Fibroblast of peridontal ligament (primary cell): ENCODE measurements at regions not wholly inside any gene's neighbourhood (a gene's known extent, or its start where the extent isn't known, plus 50 kb on each side); places are given as distances from the start of the nearest gene placed in this dataset.
"Not testable (repeated sequence)": the region's sequence is repeated elsewhere in the genome, so short reads cannot be mapped to it uniquely, and the experiment has no call there.

Experiments used
- DNase-seq: peaks from one replicate; pipeline ENCODE4 v3.0.0-alpha.2; 2010; ENCODE audit errors: extremely low read depth

DNA sequence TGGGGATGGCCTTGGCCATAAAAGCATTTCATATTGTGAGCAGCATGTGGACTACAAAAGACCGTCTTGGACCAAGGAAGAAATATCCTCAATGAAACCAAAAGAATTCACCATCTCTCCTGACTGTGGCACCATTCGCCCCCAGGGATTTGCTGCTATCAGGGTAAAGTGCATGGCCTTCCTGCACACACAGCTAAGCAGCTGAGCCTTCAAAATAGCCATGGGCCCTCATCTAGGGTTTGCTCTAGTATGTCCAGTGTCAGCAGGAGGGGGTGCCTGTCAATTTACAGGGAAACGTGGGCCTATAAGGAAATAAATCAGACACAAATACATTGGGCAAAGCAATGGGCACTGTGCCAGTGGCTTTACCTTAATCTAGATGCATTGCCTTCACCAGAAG is 296.6 kb upstream of the NBPF12 start:
- not testable (repeated sequence) for DNase-seq

DNA sequence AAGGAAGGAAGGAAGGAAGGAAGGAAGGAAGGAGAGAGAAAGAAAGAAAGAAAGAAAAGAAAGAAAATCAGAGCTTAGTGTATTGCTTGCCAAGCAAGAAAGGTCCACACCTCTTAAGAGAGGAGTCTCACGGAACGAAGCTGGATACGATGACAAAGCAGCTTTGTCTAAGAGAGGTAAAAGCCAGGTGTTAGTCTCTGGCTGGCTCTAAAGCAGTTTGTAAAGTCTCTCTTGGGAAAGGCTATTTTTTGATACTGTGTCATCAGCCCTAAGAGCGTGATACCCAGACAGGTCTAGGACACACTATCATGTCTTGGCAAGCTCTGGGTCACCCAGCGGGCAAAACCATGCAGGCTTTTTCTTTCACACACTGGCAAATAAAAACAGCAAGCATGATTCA is 297.5 kb upstream of the NBPF12 start:
- DNase-seq: not testable (repeated sequence)

DNA sequence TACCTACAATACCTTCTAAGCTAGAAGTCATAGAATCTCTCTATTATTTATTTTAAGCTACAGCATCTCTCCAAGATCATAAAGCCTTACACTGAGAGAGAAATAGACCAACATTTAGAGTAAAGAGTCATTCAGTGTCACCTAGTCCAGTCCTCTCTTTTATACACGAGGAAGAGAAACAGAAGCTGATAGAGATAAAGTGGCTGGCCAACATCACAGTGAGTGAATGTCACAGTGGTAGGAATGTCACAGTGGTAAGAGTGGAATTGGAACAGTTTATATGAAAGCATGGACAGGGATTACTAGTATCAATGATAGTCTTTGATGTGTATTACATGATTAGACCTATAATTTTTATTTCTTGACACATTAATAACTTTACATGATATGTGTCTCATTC is 307.8 kb upstream of the NBPF12 start:
- not testable (repeated sequence) for DNase-seq

DNA sequence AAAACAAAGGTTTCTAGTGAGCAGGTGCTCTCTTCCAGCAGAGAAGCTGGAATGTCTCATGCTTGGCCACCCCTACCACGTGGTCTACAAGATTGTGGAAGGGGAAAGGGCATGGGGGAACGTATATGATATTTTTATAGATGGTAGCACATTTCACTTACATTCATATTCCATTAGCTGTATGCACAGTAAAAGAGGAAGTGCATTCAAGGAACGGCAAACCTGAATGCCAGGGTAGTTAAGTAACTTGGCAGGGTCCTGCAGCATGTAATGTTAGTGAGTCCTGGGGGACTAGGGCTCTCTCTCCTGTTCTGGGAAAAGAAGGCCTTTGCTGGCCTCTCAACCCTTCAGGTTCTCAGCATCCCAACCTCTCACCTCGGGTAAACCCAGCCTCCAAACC is 319.5 kb upstream of the NBPF12 start:
- DNase-seq: not testable (repeated sequence)

DNA sequence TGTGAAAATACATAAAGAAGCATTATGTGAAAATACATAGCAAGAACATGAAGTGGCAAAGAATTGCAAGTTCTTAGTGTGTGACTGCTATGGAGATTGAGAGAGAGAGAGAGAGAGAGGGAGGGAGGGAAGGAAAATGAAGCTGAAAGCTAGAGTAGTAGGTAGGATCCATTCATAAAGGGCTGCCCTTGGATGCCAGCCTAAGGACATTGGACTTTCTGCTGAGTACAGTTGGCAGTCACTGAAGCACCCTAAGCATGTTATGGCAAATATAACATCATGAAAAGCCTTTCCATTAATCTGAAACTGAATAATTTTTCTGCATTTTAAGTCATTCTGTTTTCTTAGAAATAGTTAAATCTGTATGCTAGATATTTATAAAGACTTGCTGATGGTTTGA is 333.4 kb upstream of the NBPF12 start:
- DNase-seq: not testable (repeated sequence)

DNA sequence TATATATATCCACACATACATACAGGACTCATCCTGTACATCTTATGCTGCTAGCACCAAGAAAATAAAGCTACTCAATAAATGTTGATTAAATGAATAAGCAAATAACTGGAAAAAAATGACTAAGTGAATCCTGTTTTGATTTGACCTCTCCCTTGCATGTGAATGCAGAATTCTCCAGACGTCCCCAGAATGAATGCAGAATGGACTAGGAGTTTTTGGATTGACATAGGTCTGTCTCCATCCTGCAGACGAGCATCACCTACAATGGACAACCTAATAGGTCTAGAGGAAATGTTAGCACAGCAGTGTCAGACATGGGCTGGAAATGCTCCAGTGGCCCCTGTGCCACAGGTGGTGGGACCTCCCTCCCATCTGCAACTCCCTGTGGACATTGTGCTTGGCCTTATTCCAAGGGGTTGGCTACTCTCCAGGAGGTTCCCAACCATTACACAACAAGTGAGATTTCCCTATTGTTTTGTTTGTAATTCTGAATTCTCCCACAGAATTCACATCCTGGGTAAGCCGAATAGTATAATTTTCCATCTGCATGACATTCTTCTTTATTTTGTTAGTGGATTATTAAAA is 337.3 kb upstream of the NBPF12 start:
- not testable (repeated sequence) for DNase-seq

DNA sequence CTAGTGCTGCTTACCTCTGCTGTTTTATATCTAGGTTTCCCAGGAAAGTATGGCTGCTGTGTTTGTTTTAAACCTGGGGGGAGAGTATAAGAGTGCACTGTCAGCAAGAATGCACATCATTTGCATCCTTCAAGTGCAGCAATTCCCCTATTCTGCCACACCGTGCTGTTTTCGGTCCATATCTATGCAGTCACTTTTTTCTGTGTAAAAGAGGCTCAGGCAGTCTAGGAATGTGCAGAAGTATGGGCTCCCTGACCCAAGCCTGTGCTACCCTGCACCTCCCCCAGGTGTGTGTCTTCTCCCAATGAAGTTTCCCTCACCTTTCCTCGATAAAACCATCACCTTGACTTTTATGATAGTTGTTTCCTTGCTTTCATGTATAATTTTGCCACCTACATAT is 338.2 kb upstream of the NBPF12 start:
- not testable (repeated sequence) for DNase-seq

DNA sequence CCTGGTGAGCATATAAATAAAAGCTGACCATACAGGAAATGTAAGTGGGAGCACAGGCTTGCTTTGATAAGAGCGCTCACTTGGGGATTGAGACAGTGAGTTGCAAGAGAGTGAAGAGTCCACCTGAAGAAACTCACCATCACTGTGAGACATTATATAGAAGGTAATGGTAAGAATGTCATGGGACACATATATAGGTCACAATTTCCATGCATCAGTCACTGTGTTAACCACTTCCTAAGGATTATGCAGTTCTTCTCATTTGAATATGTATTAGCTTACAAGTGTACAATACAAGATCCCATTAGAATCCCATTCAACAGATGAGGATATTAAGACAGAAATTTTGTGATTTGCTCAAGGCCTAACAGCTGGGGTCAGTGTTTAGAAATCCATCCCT is 352.4 kb upstream of the NOTCH2NLA start:
- not testable (repeated sequence) for DNase-seq

DNA sequence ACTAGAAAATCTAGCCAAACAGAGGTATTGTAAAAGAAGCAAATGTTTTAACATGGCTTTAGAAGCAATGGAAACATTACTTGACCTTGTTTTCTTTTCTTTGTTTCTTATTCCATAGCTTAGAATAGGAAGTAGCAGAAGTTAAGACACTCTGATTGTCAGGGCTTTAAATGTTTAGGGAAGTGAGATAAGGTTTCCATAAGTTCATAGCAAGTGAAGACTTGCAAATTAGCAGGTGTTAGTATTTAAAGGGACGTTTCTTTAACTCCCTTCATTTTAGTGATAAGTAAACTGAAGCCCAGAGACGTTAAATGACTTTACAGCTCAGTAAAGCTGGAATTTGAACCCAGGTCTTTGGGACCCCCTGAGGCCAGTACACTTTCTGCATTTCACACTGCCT is 338.7 kb upstream of the NOTCH2NLA start:
- not testable (repeated sequence) for DNase-seq

DNA sequence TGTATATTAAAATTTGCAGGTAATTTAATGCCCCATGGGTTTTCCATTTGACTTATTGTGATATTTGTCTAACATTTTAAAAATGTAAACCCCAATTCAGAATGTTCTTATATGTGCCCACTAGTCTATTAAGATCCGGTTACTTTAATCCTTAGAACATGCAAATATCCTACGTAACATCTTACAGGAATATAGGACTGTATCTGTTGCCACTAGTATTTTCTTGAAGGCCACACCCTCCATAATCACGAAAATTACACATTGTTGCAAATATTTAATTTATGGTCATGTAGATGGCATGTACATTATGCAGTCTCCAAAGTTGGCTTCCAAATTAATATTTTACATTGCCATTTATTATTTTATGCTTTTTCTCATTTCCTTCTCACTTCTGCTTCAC is 329.2 kb upstream of the NOTCH2NLA start:
- not testable (repeated sequence) for DNase-seq

DNA sequence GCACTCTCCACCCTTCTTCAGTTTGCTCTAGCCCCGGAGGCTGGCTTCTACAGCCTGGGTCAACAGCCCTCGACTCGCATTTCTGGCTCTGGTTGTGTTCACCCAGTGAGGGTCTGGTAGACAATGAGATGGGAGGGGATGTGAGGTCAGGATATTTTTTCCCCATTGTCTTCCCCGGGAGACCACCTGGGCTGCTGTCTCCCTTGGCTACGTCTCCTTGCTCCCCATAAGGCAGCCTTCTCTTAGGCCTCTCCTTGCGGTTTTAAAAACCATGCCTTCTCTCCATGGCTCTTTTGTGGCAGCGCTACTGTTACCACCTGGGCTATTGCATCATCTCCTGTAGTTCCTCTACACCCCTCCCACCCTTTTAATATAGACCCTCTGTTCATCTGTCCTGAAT is 327.6 kb upstream of the NOTCH2NLA start:
- not testable (repeated sequence) for DNase-seq

DNA sequence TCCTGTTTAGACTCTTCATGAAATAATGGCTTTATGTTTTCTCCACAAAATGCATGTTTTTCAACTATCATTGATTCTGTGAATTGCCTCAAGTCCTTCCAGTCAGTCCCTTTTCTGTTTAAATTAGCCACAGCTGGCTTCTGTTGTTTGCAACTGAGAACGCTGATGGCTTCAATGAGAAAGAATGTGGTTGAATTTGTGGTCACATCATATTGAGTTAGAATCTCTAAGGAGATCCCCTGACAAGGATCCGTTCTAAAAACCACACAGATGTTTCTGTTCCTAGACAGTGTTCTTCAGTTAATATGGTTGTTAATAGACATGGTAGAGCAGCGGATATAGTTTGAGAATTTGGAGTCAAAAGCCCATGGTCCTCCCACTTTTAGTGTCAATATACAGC is 323.6 kb upstream of the NOTCH2NLA start:
- not testable (repeated sequence) for DNase-seq

DNA sequence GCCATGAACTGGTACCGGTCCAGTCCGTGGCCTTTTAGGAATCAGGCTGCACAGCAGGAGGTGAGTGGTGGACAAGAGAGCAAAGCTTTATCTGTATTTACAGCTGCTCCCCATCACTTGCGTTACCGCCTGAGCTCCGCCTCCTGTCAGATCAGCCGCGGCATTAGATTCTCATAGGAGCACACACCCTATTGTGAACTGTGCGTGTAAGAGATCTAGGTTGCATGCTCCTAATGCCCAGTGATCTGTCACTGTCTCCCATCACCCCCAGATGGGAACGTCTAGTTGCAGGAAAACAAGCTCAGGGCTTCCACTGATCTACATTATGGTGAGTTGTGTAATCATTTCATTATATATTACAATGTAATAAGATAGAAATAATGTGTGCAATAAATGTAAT is 319.9 kb upstream of the NOTCH2NLA start:
- DNase-seq: not testable (repeated sequence)

DNA sequence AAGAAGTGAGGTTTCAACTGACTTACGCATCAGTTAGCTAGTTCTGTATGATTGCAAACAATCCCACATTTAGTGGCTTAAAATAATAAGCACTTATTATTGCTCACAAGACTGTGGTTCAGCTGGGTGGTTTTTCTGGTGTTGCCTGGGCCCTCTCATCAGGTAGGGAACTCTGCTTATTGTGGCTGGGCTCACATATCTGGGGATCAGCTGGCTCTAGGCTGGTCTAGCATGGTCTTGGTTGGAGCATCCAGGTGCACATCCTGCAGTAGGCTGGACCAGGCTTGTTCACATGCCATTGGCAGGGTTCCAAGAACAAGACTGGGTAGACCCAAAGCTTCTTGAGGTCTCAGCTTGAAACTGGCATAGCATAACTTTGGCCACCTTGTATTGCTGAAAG is 317.4 kb upstream of the NOTCH2NLA start:
- DNase-seq: not testable (repeated sequence)

DNA sequence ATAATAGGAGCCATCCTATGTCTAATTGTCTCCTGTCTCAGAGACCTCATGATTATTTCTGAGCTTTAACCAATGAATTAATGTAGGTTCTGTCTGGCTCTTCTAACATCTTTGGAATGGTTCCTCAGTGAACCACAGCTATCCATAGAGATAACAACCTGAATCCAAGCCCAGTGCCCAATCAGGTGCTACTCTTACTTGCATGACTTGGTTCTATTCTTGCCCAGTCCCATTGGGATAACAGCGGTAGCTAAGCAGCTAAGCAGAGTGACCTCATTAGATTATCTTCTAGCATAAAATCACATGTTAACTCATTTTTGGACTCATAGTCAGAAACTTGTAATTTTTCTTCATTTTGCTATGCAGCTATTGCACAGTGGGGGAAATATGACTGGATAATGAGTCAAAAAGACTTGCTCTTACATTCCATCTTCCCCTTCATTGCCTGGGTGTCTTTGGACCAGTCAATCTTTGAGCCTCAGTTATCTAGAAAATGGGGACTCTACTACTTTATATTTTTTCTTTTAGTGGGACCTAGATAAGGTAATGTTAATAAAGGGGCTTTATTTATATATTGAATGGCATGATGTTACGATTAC is 309.1 kb upstream of the NOTCH2NLA start:
- not testable (repeated sequence) for DNase-seq

DNA sequence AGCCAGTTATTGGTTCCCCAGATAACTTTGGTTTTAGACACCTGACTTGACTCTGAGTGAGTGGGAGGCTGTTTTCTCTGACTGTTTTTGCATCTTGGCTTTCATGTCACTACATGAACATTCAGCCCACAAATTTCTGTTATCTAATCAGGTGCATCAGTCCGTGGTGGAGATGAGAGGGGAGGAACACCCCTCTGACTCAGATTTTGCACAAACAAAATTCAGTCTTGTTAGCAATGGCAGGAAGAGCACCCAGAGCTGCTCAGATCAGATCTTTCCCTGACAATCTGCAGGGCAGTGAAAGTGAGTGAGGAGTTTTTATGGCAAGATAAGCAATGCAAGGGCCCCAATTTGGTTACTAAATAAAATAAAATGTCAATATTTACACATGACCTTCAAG is 307.2 kb upstream of the NOTCH2NLA start:
- not testable (repeated sequence) for DNase-seq

DNA sequence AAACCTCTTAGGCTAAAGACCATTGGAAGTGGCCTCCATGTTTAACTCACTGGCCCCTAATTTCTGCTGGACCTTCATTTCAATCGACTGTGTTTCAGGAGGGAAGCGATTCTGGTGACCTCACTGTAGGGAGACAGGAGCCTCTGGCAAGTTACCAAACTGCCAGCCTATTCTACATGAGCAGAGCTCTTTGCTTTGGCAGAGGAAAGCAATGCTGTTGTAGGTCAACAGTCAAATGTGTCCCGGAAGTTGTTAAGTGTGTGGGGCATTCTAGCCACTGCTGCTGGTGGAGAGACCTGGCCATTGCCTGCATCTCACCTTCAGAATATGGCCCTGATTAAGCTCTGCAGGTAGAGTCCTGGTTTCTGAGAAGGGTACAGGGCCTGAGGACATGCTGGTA is 306.8 kb upstream of the NOTCH2NLA start:
- DNase-seq: not testable (repeated sequence)

DNA sequence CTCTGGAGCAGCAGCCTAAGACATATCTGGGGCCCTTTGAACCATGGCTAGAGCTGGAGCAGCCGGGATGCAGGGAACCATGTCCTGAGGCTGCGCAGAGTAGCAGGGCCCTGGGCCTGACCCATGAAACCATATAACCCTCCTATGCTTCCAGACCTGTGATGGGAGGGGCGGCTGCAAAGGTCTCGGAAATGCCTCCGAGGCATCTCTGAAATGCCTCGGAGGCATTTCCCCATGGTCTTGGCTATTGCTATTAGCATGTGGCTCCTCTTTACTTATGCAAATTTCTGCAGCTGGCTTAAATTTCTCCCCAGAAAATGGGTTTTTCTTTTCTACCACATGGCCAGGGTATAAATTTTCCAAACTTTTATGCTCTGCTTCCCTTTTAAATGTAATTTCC is 302.1 kb upstream of the NOTCH2NLA start:
- DNase-seq: not testable (repeated sequence)

DNA sequence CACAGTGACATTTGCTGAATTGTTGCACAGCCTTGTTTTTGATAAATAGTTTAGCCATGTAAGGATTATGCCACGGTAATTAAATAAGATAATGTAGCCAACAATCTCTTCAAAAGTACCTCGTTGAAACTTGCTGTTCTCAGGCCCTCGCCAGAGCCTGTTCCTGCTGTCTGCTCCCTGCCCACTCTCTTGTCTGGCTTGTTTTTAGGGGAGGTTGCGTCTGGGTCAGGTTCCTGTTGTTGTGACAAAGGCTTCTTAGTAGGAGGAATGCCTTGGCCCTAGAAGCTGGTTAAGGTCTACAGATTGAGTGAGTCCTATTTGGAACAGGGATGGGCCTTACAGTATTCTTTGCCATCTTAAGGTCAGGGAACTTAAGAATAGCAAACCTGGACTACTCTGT is 294.0 kb upstream of the NOTCH2NLA start:
- not testable (repeated sequence) for DNase-seq

DNA sequence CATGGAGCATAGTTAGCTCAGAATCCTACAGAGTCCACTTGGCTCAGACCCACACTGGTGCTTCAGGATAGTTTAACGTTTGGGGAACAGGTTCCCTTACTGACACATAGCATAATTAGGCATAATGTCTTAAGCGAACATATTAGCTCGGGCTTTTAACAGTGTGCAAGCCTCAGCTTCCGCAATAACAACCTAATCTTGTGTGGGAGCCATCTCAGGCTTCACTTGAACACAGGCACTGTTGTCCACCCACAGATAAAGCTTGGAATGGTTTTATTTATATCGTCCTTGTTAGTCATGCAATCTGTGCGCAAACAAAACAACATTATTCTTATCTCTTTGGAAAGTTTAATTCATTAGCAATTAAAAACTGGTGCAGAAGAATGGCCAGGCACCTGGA is 293.5 kb upstream of the NOTCH2NLA start:
- DNase-seq: not testable (repeated sequence)

DNA sequence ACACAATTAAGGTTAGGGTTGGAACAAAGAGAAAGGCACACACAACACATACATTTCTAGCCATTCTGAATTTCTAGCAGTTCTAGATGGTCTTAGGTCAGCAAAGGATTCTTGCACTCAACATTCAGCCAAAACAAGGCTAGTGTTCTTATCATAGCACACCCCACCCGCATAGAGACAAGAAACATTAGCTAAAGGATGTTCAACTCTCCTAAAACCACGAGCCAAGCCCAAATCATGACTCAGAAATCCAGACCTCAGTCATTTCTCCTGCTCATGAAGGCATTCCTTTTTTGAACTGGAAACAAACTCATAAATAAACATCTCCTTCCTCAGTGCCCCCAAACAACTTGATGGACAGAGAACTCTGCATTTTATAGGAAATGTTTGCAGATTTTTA is 293.0 kb upstream of the NOTCH2NLA start:
- DNase-seq: not testable (repeated sequence)

DNA sequence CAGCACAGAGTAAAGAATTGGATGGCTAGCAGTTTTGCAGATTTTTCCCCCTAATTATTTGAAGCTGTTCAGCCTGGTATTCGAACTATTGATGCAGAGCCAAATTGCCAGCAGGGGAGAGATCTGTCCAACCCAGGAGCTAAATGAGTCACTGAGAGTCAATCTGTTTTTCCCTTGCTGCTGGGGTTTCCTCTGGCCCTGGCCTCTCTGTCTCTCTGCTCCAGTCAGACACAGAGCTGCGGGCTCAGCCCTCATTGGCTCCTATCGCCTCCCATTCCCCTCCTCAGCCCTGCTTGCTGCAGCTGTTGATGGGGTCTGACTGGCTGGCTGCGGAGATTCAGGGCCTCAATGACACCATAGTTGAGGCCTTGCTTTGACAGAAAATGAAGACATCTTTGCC is 284.9 kb upstream of the NOTCH2NLA start:
- not testable (repeated sequence) for DNase-seq

DNA sequence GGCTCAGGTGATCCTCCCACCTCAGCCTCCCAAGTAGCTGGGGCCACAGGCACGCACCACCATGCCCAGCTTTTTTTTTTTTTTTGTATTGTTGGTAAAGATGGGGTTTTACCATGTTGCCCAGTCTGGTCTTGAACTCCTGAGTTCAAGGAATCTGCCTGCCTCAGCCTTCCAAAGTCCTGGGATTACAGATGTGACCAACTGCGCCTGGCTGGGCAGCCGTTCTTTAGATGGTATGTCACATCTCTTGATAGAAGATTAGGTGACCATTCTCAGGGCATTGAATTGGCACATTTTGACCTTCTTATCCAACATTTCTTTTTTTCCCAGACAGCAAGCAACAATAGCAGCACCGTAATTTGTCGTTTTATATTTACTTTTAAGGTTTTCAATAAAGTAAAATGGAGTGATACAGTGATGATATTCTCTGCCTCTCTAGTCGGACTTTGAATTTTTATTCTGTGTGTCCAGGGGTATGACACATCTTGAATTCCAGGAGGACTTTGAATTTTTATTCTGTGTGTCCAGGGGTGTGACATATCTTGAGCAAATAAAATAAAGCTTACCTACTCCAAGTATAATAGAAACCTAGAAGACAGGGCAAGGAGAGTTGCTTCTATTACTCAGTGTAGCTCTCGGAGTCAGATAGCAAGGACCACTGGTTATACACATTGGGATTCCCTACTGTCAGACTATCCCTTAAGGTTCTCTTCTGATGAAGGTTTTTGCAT is 282.4 kb upstream of the NOTCH2NLA start:
- DNase-seq: not testable (repeated sequence)
